Testis (tissue), 2 donors: ENCODE measurements at regions not wholly inside any gene's neighbourhood (a gene's known extent, or its start where the extent isn't known, plus 50 kb on each side); places are given as distances from the start of the nearest gene placed in this dataset.
A peak's percentile ranks its signal among the peaks of the same experiment; 100 is the strongest.

Experiments used
- DNase-seq: peaks from one replicate; pipeline ENCODE4 v3.0.0-alpha.2; 2019
- H3K27ac ChIP-seq, 2 donors: fragments of 200-600 bp; sonication (generic); one replicate each; pipeline ENCODE4 v1.5.1; 2019
- H3K27me3 ChIP-seq: fragments of 200-600 bp; sonication (generic); one replicate; pipeline ENCODE4 v1.5.1; 2019
- H3K36me3 ChIP-seq: fragments of 200-600 bp; sonication (generic); one replicate; pipeline ENCODE4 v1.5.1; 2017; ENCODE audit warnings: low read depth; ENCODE audit errors: missing control alignments
- H3K4me1 ChIP-seq: fragments of 200-600 bp; sonication (generic); one replicate; pipeline ENCODE4 v1.5.1; 2019
- H3K4me3 ChIP-seq, 2 donors: fragments of 200-600 bp; sonication (generic); one replicate each; pipeline ENCODE4 v1.5.1; 2017 to 2019
- H3K9me3 ChIP-seq: fragments of 200-600 bp; sonication (generic); one replicate; pipeline ENCODE4 v1.5.1; 2017
- POLR2A ChIP-seq: fragments of 450-650 bp; IDR thresholded peaks from one replicate; pipeline ENCODE4 v1.6.1; 2017; ENCODE audit warnings: antibody characterized with exemption, mild to moderate bottlenecking, moderate library complexity
- WGBS, 2 donors: methylation state at CpG; one replicate each; pipeline ENCODE4 v1.1.5; 2018; 5-methylcytosine and 5-hydroxymethylcytosine counted together
- intact Hi-C: fragments of 100-400 bp; cut with DNase I; formaldehyde crosslinking; loops from one replicate; pipeline ENCODE4 v1.15.1; 2023; ENCODE audit warnings: low total_unique reads
- TF ChIP-seq, protein P1 (sequence below), 3 experiments: fragments of 450-650 bp in 2 of 3; fragments of 200-600 bp in 1 of 3; sonication (generic) in 1 of 3; IDR thresholded peaks; one replicate each; pipeline ENCODE4 v1.5.1; 2016 to 2019; ENCODE audit warnings: antibody characterized with exemption in 3 of 3, mild to moderate bottlenecking in 2 of 3, moderate library complexity in 1 of 3

GRCh38 chr5:167644619-167645018 lies 646.8 kb upstream of the WWC1 start:
- no peaks in the 10 kb centered on the region for H3K36me3 ChIP-seq
- no peaks in the 10 kb centered on the region for H3K27me3 ChIP-seq
- no peak for DNase-seq
- intact Hi-C loops = no loop called here
- H3K27ac ChIP-seq = no peak overlapping the region
- H3K4me1 ChIP-seq = no peaks in the 10 kb centered on the region
- 89 to 92% methylated on average over 2 of the region's 2 CpGs for WGBS, 2 donors
- no peaks in the 10 kb centered on the region for H3K9me3 ChIP-seq
- H3K4me3 ChIP-seq = no peak overlapping the region
- TF ChIP-seq, protein P1, sequence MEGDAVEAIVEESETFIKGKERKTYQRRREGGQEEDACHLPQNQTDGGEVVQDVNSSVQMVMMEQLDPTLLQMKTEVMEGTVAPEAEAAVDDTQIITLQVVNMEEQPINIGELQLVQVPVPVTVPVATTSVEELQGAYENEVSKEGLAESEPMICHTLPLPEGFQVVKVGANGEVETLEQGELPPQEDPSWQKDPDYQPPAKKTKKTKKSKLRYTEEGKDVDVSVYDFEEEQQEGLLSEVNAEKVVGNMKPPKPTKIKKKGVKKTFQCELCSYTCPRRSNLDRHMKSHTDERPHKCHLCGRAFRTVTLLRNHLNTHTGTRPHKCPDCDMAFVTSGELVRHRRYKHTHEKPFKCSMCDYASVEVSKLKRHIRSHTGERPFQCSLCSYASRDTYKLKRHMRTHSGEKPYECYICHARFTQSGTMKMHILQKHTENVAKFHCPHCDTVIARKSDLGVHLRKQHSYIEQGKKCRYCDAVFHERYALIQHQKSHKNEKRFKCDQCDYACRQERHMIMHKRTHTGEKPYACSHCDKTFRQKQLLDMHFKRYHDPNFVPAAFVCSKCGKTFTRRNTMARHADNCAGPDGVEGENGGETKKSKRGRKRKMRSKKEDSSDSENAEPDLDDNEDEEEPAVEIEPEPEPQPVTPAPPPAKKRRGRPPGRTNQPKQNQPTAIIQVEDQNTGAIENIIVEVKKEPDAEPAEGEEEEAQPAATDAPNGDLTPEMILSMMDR (IDR thresholded peaks at IDR 0.05) = no peak

DNA sequence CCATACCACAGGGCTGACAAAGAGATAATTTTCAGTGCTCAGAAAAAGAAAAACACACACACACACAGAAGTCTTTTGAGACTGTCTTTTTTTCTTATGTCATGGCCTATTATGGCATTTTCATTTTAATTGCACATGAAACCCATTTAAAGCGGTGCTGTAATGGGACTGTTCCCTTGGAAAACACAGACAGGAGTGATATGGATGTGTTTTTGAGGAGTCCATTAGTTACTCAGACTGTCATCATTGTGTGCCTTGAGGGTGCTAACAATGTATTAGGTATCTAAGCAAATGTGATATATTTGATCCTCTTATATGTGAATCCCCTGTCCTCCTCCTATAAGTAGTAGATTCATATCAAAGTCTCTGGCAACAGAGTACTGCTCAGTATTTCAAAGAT lies 642.0 kb upstream of the WWC1 start:
- Histone ChIP-seq H3K4me1 (no peaks in the 10 kb centered on the region), H3K27ac (no peak overlapping the region), H3K27me3 (no peaks in the 10 kb centered on the region), H3K4me3 (no peak overlapping the region), H3K36me3 (no peaks in the 10 kb centered on the region), H3K9me3 (no peaks in the 10 kb centered on the region)
- intact Hi-C loops = no loop called here
- WGBS, 2 donors = 94 to 96% methylated on average over 1 of the region's 1 CpG
- no peak for DNase-seq
- TF ChIP-seq, protein P1 (IDR thresholded peaks at IDR 0.05) = no peak
- no peak for TF ChIP-seq POLR2A

DNA sequence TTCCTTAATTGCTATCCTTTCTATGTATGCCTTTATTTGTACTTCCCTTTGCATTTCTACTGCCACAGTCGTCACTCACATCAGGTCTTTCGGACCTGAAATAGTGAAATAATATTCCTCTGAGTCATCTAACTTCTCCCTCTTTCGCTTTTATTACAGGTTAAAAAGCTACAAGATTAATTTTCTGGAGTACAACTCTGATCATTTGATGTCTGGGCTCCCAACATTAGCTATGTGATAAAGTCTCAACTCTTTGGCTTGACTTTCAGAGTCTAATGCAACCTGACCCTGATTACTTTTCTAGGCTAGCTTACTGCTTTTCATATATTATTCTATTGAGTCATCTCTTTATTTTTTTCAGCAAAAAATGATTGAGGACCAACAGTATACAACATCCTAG lies 638.8 kb upstream of the WWC1 start:
- no peak for DNase-seq
- Histone ChIP-seq H3K27me3 (no peaks in the 10 kb centered on the region), H3K4me3 (no peak overlapping the region), H3K27ac (no peak overlapping the region), H3K36me3 (no peaks in the 10 kb centered on the region), H3K4me1 (no peaks in the 10 kb centered on the region), H3K9me3 (no peaks in the 10 kb centered on the region)
- intact Hi-C loops = no loop called here
- WGBS, 2 donors = 81 to 92% methylated on average over 3 of the region's 3 CpGs
- TF ChIP-seq POLR2A = no peak
- TF ChIP-seq, protein P1 (IDR thresholded peaks at IDR 0.05) = no peak

- Histone ChIP-seq H3K9me3 (no peaks in the 10 kb centered on the region), H3K27me3 (no peaks in the 10 kb centered on the region), H3K27ac (no peak overlapping the region), H3K4me1 (no peaks in the 10 kb centered on the region), H3K36me3 (no peaks in the 10 kb centered on the region), H3K4me3 (no peak overlapping the region)
- intact Hi-C loops = no loop called here
- DNase-seq = peak; percentile 15
- 71 to 100% methylated on average over 1 of the region's 1 CpG for WGBS, 2 donors
- TF ChIP-seq, protein P1 (IDR thresholded peaks at IDR 0.05) = no peak
- TF ChIP-seq POLR2A = no peak
Measured at GRCh38 chr5:167653645-167654106, 637.8 kb upstream of the WWC1 start.

- H3K9me3 ChIP-seq = no peaks in the 10 kb centered on the region
- H3K4me3 ChIP-seq = no peak overlapping the region
- no peaks in the 10 kb centered on the region for H3K27me3 ChIP-seq
- intact Hi-C loops = no loop called here
- no peaks in the 10 kb centered on the region for H3K4me1 ChIP-seq
- no peaks in the 10 kb centered on the region for H3K36me3 ChIP-seq
- no peak overlapping the region for H3K27ac ChIP-seq
- DNase-seq = no peak
- TF ChIP-seq, protein P1 (IDR thresholded peaks at IDR 0.05) = no peak
- TF ChIP-seq POLR2A = no peak
- 82 to 92% methylated on average over 3 of the region's 3 CpGs for WGBS, 2 donors
Measured at GRCh38 chr5:167657016-167657415, 634.4 kb upstream of the WWC1 start.
